ENCODE measurements at regions not wholly inside any gene's neighbourhood (a gene's known extent, or its start where the extent isn't known, plus 50 kb on each side); places are given as distances from the start of the nearest gene placed in this dataset.

GRCh38 chr11:38252620-38253019 lies 1654.6 kb upstream of the RAG2 start:
- DNase-seq = no peak
- Histone ChIP-seq H3K27ac (no peak overlapping the region), H3K9me3 (peaks cover 0 to 8% (median 0%) of the 10 kb centered on the region in 8 donors), H3K36me3 (no peaks in the 10 kb centered on the region), H3K4me3 (no peak overlapping the region), H3K27me3 (replicated peaks in 1 of 7) (no peaks in the 10 kb centered on the region), H3K4me1 (no peaks in the 10 kb centered on the region)
- TF ChIP-seq POLR2A (IDR thresholded peaks at IDR 0.05) = no peak
- TF ChIP-seq POLR2AphosphoS5 (IDR thresholded peaks at IDR 0.05) = no peak
- no peak for TF ChIP-seq CTCF (IDR thresholded peaks at IDR 0.05 in 8 of 11, conservative IDR thresholded peaks at IDR 0.05 in 3 of 11)
- intact Hi-C loops (cut with DNase I; ENCODE audit: low total_unique reads) = no loop called here

- 53 to 87% (median 58%) methylated on average over 1 of the region's 1 CpG for WGBS, 5 donors
- no peak for DNase-seq
- H3K4me3 ChIP-seq = no peak overlapping the region
- no peak overlapping the region for H3K27ac ChIP-seq
- H3K4me1 ChIP-seq = no peaks in the 10 kb centered on the region
- no peaks in the 10 kb centered on the region for H3K36me3 ChIP-seq
- TF ChIP-seq POLR2AphosphoS5 (IDR thresholded peaks at IDR 0.05) (no peak), CTCF (IDR thresholded peaks at IDR 0.05 in 8 of 11, conservative IDR thresholded peaks at IDR 0.05 in 3 of 11) (no peak)
- intact Hi-C loops (cut with DNase I; ENCODE audit: low total_unique reads) = no loop called here
- H3K9me3 ChIP-seq = peaks cover 0 to 8% (median 0%) of the 10 kb centered on the region in 8 donors
- no peaks in the 10 kb centered on the region for H3K27me3 ChIP-seq (replicated peaks in 1 of 7)
Measured at GRCh38 chr11:38246451-38246850, 1648.4 kb upstream of the RAG2 start.

GRCh38 chr11:38226684-38227083 lies 1628.6 kb upstream of the RAG2 start:
- TF ChIP-seq POLR2AphosphoS5 (IDR thresholded peaks at IDR 0.05) = no peak
- no peak for TF ChIP-seq CTCF (IDR thresholded peaks at IDR 0.05 in 8 of 11, conservative IDR thresholded peaks at IDR 0.05 in 3 of 11)
- TF ChIP-seq POLR2A (IDR thresholded peaks at IDR 0.05) = no peak
- intact Hi-C loops (cut with DNase I; ENCODE audit: low total_unique reads) = no loop called here
- Histone ChIP-seq H3K9me3 (peaks cover 0 to 71% (median 39%) of the 10 kb centered on the region in 8 donors), H3K4me3 (no peak overlapping the region), H3K27ac (no peak overlapping the region), H3K36me3 (no peaks in the 10 kb centered on the region), H3K27me3 (replicated peaks in 1 of 7) (no peaks in the 10 kb centered on the region), H3K4me1 (no peaks in the 10 kb centered on the region)
- 89 to 97% (median 91%) methylated on average over 3 of the region's 3 CpGs for WGBS, 5 donors
- no peak for DNase-seq

DNA sequence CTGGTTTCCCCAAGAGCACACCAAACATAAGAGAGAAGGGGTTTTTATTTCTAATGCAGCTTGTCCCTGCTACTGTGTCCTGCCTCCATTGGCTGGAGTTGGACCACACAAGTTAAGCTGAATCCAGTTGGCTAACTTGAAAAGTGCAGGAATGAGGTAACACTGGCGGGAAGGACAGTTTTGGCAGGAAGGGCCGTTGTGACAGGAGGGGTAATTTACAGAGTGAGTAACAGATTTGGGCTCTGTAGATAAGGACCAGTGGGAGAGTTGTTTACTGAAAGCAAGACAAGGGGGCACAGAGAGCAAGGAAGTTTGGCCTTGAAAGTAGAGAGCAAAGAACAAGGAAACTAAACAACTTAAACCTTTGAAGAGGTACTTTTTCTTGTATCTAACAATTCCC lies 1623.3 kb upstream of the RAG2 start:
- intact Hi-C loops (cut with DNase I; ENCODE audit: low total_unique reads) = no loop called here

More for the DNA sequence above, 1623.3 kb upstream of the RAG2 start:
- no peak for DNase-seq
- H3K4me3 ChIP-seq = no peak overlapping the region
- H3K27me3 ChIP-seq (replicated peaks in 1 of 7) = no peaks in the 10 kb centered on the region
- no peaks in the 10 kb centered on the region for H3K36me3 ChIP-seq
- 74 to 90% (median 77%) methylated on average over 2 of the region's 2 CpGs for WGBS, 5 donors
- no peak for TF ChIP-seq CTCF (IDR thresholded peaks at IDR 0.05 in 8 of 11, conservative IDR thresholded peaks at IDR 0.05 in 3 of 11)
- TF ChIP-seq POLR2A (IDR thresholded peaks at IDR 0.05) = no peak
- no peak for TF ChIP-seq POLR2AphosphoS5 (IDR thresholded peaks at IDR 0.05)
- no peaks in the 10 kb centered on the region for H3K4me1 ChIP-seq
- H3K9me3 ChIP-seq = peaks cover 0 to 65% (median 27%) of the 10 kb centered on the region in 8 donors
- H3K27ac ChIP-seq = no peak overlapping the region

Measured in spleen (tissue), 11 donors.